B cell (primary cell): ENCODE measurements at regions not wholly inside any gene's neighbourhood (a gene's known extent, or its start where the extent isn't known, plus 50 kb on each side); places are given as distances from the start of the nearest gene placed in this dataset.

Experiments used
- ATAC-seq: fragments of 200-7000 bp; cut with Tn5 transposase; one replicate; pipeline ENCODE4 v1.10.0; 2021; ENCODE audit warnings: low read depth, mild to moderate bottlenecking, moderate number of reproducible peaks, moderate library complexity
- CTCF ChIA-PET: fragments of 350-600 bp; sonication (Branson Sonifier 250); formaldehyde crosslinking; loops from one replicate; lab custom pipeline; 2021; ENCODE audit warnings: antibody characterized with exemption, inconsistent platforms; lab: Charles Lee
- POLR2A ChIA-PET: fragments of 350-600 bp; sonication (Branson Sonifier 250); formaldehyde crosslinking; loops from one replicate; lab custom pipeline; 2021; ENCODE audit warnings: antibody characterized with exemption; lab: Charles Lee
- DNase-seq: peaks from one replicate; pipeline ENCODE4 v3.0.0; 2013
- H2AFZ ChIP-seq: 2 replicates; pipeline ENCODE4 v1.6.1; 2012; ENCODE audit warnings: mild to moderate bottlenecking, low read depth, low read length; ENCODE audit not compliant: insufficient read depth, poor library complexity, severe bottlenecking
- H3K27ac ChIP-seq, 2 donors: 1 replicate in 1 of 2; 2 replicates in 1 of 2; pipeline ENCODE4 v1.5.1; 2012 to 2013; ENCODE audit warnings: low read length in 2 of 2, mild to moderate bottlenecking in 2 of 2, moderate library complexity in 1 of 2
- H3K27me3 ChIP-seq, 4 experiments: fragments of 200-600 bp in 1 of 4; sonication (generic) in 1 of 4; replicated peaks in 1 of 4; 1 replicate in 2 of 4; 2 replicates in 2 of 4; pipeline versions ENCODE4 v1.6.1 to v1.7.0; 2013 to 2016; ENCODE audit warnings: low read length in 3 of 4, mild to moderate bottlenecking in 2 of 4, mixed read lengths in 1 of 4, moderate library complexity in 1 of 4; ENCODE audit not compliant: insufficient read depth in 4 of 4, control insufficient read depth in 3 of 4; ENCODE audit errors: control extremely low read depth in 1 of 4
- H3K36me3 ChIP-seq, 2 experiments: replicated peaks in 1 of 2; 1 replicate in 1 of 2; 2 replicates in 1 of 2; pipeline versions ENCODE4 v1.6.1 to v1.7.1; 2013; ENCODE audit warnings: low read length in 1 of 2; ENCODE audit not compliant: insufficient read depth in 2 of 2, control insufficient read depth in 1 of 2; ENCODE audit errors: control extremely low read depth in 1 of 2, extremely low read depth in 1 of 2
- H3K4me1 ChIP-seq, 2 donors: fragments of 200-600 bp in 1 of 2; sonication (generic) in 1 of 2; 1 replicate in 1 of 2; 2 replicates in 1 of 2; pipeline versions ENCODE4 v1.5.1 to v1.6.1; 2013 to 2017; ENCODE audit warnings: low read length in 2 of 2; ENCODE audit not compliant: control insufficient read depth in 2 of 2, insufficient read depth in 2 of 2
- H3K4me2 ChIP-seq: replicated peaks from 2 replicates; pipeline ENCODE3; 2012; ENCODE audit warnings: mild to moderate bottlenecking, low read depth, low read length; ENCODE audit not compliant: poor library complexity, severe bottlenecking
- H3K4me3 ChIP-seq, 5 experiments: fragments of 200-600 bp in 1 of 5; sonication (generic) in 1 of 5; 1 replicate in 3 of 5; 2 replicates in 2 of 5; pipeline versions ENCODE4 v1.5.1 to v1.7.0; 2011 to 2016; ENCODE audit warnings: low read length in 4 of 5, mild to moderate bottlenecking in 4 of 5, low read depth in 2 of 5, control low read depth in 1 of 5, moderate library complexity in 1 of 5; ENCODE audit not compliant: insufficient read depth in 1 of 5; ENCODE audit errors: control extremely low read depth in 1 of 5, extremely low read depth in 1 of 5
- H3K79me2 ChIP-seq: fragments of 200-600 bp; sonication (generic); one replicate; pipeline ENCODE4 v1.6.0; 2016; ENCODE audit warnings: low read length; ENCODE audit not compliant: control insufficient read depth, insufficient read depth
- H3K9ac ChIP-seq: fragments of 200-600 bp; sonication (generic); 2 replicates; pipeline ENCODE4 v1.6.1; 2017; ENCODE audit warnings: mild to moderate bottlenecking, low read length, moderate library complexity
- H3K9me3 ChIP-seq, 3 donors: one replicate each; pipeline versions ENCODE4 v1.6.1 to v1.7.1; 2013; ENCODE audit warnings: low read length in 2 of 3; ENCODE audit not compliant: control insufficient read depth in 2 of 3, insufficient read depth in 1 of 3; ENCODE audit errors: control extremely low read depth in 1 of 3
- H4K20me1 ChIP-seq: 2 replicates; pipeline ENCODE4 v1.6.0; 2012; ENCODE audit warnings: mild to moderate bottlenecking, low read length; ENCODE audit not compliant: insufficient read depth, control insufficient read depth, poor library complexity, severe bottlenecking
- H3K27ac Mint-ChIP-seq: one replicate; pipeline ENCODE4 v1.8.0; 2021; ENCODE audit warnings: mixed read lengths
- H3K27me3 Mint-ChIP-seq: one replicate; pipeline ENCODE4 v1.8.0; 2021; ENCODE audit warnings: mixed read lengths
- H3K4me1 Mint-ChIP-seq: one replicate; pipeline ENCODE4 v1.8.0; 2021; ENCODE audit warnings: mixed read lengths
- H3K4me3 Mint-ChIP-seq: one replicate; pipeline ENCODE4 v1.8.0; 2021; ENCODE audit warnings: mixed read lengths
- H3K9me3 Mint-ChIP-seq: one replicate; pipeline ENCODE4 v1.8.0; 2022; ENCODE audit warnings: mixed read lengths; ENCODE audit not compliant: insufficient read depth
- EZH2 ChIP-seq: IDR thresholded peaks from 2 replicates; pipeline ENCODE4 v1.6.1; 2012; ENCODE audit warnings: borderline replicate concordance, low read depth, mild to moderate bottlenecking, moderate library complexity, low read length; ENCODE audit not compliant: insufficient read depth, poor library complexity, severe bottlenecking
- WGBS: methylation state at CpG from one replicate; pipeline ENCODE4 v1.1.5; 2013; ENCODE audit warnings: missing lambda C conversion rate; ENCODE audit not compliant: insufficient coverage; 5-methylcytosine and 5-hydroxymethylcytosine counted together
- intact Hi-C: fragments of 100-400 bp; cut with micrococcal nuclease; formaldehyde crosslinking; loops from one replicate; pipeline ENCODE4 v1.10.0; 2022
- TF ChIP-seq, protein P1 (sequence below): fragments of 200-600 bp; IDR thresholded peaks from one replicate; pipeline ENCODE4 v1.8.0; 2022; ENCODE audit warnings: antibody characterized with exemption, mild to moderate bottlenecking

DNA sequence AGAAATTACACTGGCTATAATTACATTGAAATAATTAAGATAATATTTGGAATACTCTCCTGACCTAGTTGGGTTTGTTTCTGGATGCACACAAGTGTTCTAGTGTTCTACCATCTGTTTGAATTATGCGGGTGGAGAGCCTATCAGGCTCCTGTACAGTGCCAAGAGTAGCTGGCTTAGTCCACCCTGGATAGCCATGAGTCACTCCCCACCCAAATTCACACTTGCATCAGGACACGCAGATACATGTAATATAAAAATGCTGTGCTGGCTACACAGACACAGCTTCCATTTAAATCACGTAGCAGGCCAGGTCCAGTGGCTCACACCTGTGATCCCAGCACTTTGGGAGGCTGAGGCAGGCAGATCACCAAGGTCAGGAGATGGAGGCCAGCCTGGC, 686.2 kb upstream of the SLC35B3 start:
- Histone ChIP-seq H3K79me2 (no peaks in the 10 kb centered on the region), H2AFZ (no peak overlapping the region), H3K9me3 (no peaks in the 10 kb centered on the region), H3K36me3 (no peaks in the 10 kb centered on the region), H3K4me1 (no peaks in the 10 kb centered on the region), H3K4me3 (no peak overlapping the region), H3K27me3 (no peaks in the 10 kb centered on the region), H3K9ac (no peak overlapping the region), H4K20me1 (no peaks in the 10 kb centered on the region), H3K4me2 (no peak overlapping the region), H3K27ac (no peak overlapping the region)
- ATAC-seq: no peak
- no peak for TF ChIP-seq EZH2
- TF ChIP-seq, protein P1, sequence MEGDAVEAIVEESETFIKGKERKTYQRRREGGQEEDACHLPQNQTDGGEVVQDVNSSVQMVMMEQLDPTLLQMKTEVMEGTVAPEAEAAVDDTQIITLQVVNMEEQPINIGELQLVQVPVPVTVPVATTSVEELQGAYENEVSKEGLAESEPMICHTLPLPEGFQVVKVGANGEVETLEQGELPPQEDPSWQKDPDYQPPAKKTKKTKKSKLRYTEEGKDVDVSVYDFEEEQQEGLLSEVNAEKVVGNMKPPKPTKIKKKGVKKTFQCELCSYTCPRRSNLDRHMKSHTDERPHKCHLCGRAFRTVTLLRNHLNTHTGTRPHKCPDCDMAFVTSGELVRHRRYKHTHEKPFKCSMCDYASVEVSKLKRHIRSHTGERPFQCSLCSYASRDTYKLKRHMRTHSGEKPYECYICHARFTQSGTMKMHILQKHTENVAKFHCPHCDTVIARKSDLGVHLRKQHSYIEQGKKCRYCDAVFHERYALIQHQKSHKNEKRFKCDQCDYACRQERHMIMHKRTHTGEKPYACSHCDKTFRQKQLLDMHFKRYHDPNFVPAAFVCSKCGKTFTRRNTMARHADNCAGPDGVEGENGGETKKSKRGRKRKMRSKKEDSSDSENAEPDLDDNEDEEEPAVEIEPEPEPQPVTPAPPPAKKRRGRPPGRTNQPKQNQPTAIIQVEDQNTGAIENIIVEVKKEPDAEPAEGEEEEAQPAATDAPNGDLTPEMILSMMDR: no peak
- H3K4me1 Mint-ChIP-seq: no peaks in the 10 kb centered on the region
- DNase-seq: no peak
- ChIA-PET POLR2A (no interaction called here), CTCF (no interaction called here)
- 71% methylated on average over 2 of the region's 3 CpGs for WGBS
- peaks cover 6% of the 10 kb centered on the region for H3K9me3 Mint-ChIP-seq
- H3K4me3 Mint-ChIP-seq: no peak overlapping the region
- H3K27ac Mint-ChIP-seq: no peak overlapping the region
- H3K27me3 Mint-ChIP-seq: no peaks in the 10 kb centered on the region
- intact Hi-C loops: no loop called here

DNA sequence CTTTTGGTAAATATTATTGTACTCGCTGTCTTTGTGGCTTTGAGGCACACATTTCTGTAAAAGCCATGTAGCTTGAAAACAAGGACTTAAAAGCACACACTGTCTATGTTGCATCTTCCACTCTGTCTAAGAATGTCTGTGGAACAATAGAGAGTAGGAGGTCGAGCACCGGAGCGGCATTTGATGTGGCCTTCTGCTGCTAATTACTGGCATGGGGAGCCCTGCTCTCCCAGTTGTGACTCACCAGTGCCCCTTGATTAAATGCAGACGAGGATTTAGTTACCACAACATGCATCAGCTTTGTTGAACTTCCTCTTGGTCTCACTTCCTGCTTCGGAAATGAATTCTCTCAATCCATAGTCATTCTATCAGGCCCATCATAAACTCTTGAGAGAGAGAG, 680.7 kb upstream of the SLC35B3 start:
- Mint-ChIP-seq H3K4me3 (no peak overlapping the region), H3K27me3 (no peaks in the 10 kb centered on the region), H3K4me1 (no peaks in the 10 kb centered on the region), H3K27ac (no peak overlapping the region), H3K9me3 (peaks cover 6% of the 10 kb centered on the region)
- DNase-seq (no peak), ATAC-seq (no peak)
- no peak for TF ChIP-seq EZH2
- TF ChIP-seq, protein P1: no peak
- Histone ChIP-seq H3K27me3 (no peaks in the 10 kb centered on the region), H3K27ac (no peak overlapping the region), H3K4me3 (no peak overlapping the region), H3K4me2 (no peak overlapping the region), H3K9me3 (no peaks in the 10 kb centered on the region), H3K79me2 (no peaks in the 10 kb centered on the region), H4K20me1 (no peaks in the 10 kb centered on the region), H3K36me3 (no peaks in the 10 kb centered on the region), H2AFZ (no peak overlapping the region), H3K9ac (no peak overlapping the region), H3K4me1 (no peaks in the 10 kb centered on the region)
- ChIA-PET POLR2A (no interaction called here), CTCF (no interaction called here)
- WGBS: 56% methylated on average over 4 of the region's 6 CpGs
- intact Hi-C loops: no loop called here
